ENCODE measurements at regions not wholly inside any gene's neighbourhood (a gene's known extent, or its start where the extent isn't known, plus 50 kb on each side); places are given as distances from the start of the nearest gene placed in this dataset.

DNA sequence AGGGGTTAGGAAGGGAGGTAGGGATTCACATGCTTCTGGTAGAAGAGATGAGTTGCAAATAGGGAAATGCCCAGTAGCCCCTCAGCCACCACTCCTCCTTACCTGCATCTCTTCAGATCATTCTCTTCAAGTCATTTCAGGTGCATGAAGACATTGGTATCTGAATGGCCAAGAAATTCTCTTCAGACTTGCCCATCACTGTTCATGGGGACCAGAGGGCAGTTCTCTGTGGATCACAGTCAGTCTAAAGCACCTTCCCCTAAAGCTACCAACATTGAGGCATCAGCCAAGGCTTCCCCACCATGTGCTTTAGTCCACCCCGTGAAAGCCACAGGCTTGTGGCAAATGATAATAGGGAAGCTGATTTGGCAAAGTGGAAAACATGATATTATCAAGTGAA lies 319.4 kb upstream of the ZNF32 start:
- H3K9me2 ChIP-seq: no peaks in the 10 kb centered on the region
- POLR2A ChIA-PET: no interaction called here
- no peaks in the 10 kb centered on the region; a peak in 1 of 4 replicates for H3K4me1 ChIP-seq (ENCODE audit: control insufficient read depth in 1 of 2, insufficient read depth in 2 of 2, low read depth in 1 of 2, low read length in 1 of 2)
- DNase-seq: no peak
- H3K36me3 ChIP-seq (replicated peaks in 1 of 2; ENCODE audit: control insufficient read depth in 1 of 2, insufficient read depth in 2 of 2, low read length in 1 of 2): no peaks in the 10 kb centered on the region
- CTCF ChIA-PET: no interaction called here
- TF ChIP-seq RCOR1 (IDR thresholded peaks at IDR 0.05; ENCODE audit: low read length) (no peak), TCF12 (IDR thresholded peaks at IDR 0.05) (no peak), NFIC (IDR thresholded peaks at IDR 0.05; ENCODE audit: borderline replicate concordance) (no peak), USF2 (IDR thresholded peaks at IDR 0.05; ENCODE audit: borderline replicate concordance, low read depth, low read length) (no peak), SMC3 (IDR thresholded peaks at IDR 0.05; ENCODE audit: low read depth, low read length) (no peak), POLR2AphosphoS5 (IDR thresholded peaks at IDR 0.05; ENCODE audit: low read depth, low read length) (no peak), SIN3A (IDR thresholded peaks at IDR 0.05; ENCODE audit: borderline replicate concordance, low read depth, low read length) (no peak), MEF2A (IDR thresholded peaks at IDR 0.05; ENCODE audit: borderline replicate concordance, low read depth) (no peak), FOXJ3 (CRISPR knock-in tag; IDR thresholded peaks at IDR 0.05) (no peak), TEAD4 (IDR thresholded peaks at IDR 0.05; ENCODE audit: borderline replicate concordance, insufficient read depth) (no peak), GABPA (IDR thresholded peaks at IDR 0.05; ENCODE audit: low read depth) (no peak), ELF1 (IDR thresholded peaks at IDR 0.05) (no peak), MXI1 (IDR thresholded peaks at IDR 0.05; ENCODE audit: low read depth, low read length) (no peak), RXRA (IDR thresholded peaks at IDR 0.05; ENCODE audit: borderline replicate concordance, low read depth) (no peak)
- TF ChIP-seq, protein P1, sequence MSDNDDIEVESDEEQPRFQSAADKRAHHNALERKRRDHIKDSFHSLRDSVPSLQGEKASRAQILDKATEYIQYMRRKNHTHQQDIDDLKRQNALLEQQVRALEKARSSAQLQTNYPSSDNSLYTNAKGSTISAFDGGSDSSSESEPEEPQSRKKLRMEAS (IDR thresholded peaks at IDR 0.05; ENCODE audit: low read depth): no peak
- TF ChIP-seq, protein P2, sequence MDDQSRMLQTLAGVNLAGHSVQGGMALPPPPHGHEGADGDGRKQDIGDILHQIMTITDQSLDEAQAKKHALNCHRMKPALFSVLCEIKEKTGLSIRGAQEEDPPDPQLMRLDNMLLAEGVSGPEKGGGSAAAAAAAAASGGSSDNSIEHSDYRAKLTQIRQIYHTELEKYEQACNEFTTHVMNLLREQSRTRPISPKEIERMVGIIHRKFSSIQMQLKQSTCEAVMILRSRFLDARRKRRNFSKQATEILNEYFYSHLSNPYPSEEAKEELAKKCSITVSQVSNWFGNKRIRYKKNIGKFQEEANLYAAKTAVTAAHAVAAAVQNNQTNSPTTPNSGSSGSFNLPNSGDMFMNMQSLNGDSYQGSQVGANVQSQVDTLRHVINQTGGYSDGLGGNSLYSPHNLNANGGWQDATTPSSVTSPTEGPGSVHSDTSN (IDR thresholded peaks at IDR 0.05): no peak
- TF ChIP-seq, protein P3, sequence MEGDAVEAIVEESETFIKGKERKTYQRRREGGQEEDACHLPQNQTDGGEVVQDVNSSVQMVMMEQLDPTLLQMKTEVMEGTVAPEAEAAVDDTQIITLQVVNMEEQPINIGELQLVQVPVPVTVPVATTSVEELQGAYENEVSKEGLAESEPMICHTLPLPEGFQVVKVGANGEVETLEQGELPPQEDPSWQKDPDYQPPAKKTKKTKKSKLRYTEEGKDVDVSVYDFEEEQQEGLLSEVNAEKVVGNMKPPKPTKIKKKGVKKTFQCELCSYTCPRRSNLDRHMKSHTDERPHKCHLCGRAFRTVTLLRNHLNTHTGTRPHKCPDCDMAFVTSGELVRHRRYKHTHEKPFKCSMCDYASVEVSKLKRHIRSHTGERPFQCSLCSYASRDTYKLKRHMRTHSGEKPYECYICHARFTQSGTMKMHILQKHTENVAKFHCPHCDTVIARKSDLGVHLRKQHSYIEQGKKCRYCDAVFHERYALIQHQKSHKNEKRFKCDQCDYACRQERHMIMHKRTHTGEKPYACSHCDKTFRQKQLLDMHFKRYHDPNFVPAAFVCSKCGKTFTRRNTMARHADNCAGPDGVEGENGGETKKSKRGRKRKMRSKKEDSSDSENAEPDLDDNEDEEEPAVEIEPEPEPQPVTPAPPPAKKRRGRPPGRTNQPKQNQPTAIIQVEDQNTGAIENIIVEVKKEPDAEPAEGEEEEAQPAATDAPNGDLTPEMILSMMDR (IDR thresholded peaks at IDR 0.05): no peak
- H3K27me3 ChIP-seq (ENCODE audit: insufficient read depth): no peaks in the 10 kb centered on the region
- H3K4me2 ChIP-seq: no peak overlapping the region
- H4K20me1 ChIP-seq (ENCODE audit: insufficient read depth): no peaks in the 10 kb centered on the region
- H3K27ac ChIP-seq (ENCODE audit: low read depth in 2 of 2, low read length in 1 of 2): no peak overlapping the region
- no peak overlapping the region for H3K9ac ChIP-seq
- no peaks in the 10 kb centered on the region for H3F3A ChIP-seq (replicated peaks; ENCODE audit: insufficient read depth)
- H2AFZ ChIP-seq (ENCODE audit: low read depth): no peak overlapping the region
- H3K4me3 ChIP-seq (ENCODE audit: low read depth in 2 of 2, low read length in 1 of 2): no peak overlapping the region
- H3K79me2 ChIP-seq (ENCODE audit: insufficient read depth): no peaks in the 10 kb centered on the region
- WGBS (ENCODE audit: low lambda C conversion rate): 20% methylated on average over 1 of the region's 1 CpG
- no peaks in the 10 kb centered on the region for H3K9me3 ChIP-seq
